ENCODE measurements at regions not wholly inside any gene's neighbourhood (a gene's known extent, or its start where the extent isn't known, plus 50 kb on each side); places are given as distances from the start of the nearest gene placed in this dataset.

DNA sequence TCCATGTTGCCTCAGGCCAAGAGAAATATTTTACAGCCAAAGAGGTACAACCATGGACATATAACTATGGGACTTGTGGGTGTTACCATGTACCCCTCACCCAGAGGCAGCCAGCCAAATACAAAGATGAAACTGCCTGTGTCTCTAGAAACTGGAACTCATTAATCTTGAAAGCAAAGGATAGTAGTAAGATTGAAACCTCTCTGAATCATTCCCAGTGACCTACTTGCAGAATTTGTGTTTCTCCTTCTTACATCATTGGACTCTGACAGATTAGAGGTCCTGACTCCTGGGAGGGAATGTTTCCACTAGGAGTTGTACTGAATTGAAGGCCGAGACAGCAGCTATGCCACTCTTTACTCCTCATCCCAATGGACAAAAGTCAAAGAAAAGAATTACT is 257.4 kb upstream of the UBASH3B start:
- DNase-seq, result no peak

DNA sequence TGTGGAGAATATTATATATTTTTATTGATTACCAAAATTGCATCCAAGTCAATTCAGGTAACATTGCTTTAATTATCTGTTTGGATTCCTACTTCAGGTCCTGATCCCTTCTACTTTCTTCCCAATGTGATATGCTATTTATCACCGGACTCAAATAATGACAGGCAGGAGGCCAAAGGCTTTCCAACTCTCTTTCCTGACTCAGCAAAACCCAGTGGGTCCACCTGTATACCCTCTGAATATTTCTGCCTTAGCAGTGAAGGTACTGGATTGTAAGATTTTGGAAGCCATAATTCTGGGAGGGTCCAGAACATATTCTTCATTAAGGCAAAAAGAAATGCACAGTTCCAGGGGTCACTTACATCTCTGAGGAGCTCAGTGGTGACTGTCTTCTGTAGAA is 260.2 kb upstream of the UBASH3B start:
- no peak for DNase-seq

GRCh38 chr11:122394313-122394712 is 261.2 kb upstream of the UBASH3B start:
- peak; percentile 50 for DNase-seq

DNA sequence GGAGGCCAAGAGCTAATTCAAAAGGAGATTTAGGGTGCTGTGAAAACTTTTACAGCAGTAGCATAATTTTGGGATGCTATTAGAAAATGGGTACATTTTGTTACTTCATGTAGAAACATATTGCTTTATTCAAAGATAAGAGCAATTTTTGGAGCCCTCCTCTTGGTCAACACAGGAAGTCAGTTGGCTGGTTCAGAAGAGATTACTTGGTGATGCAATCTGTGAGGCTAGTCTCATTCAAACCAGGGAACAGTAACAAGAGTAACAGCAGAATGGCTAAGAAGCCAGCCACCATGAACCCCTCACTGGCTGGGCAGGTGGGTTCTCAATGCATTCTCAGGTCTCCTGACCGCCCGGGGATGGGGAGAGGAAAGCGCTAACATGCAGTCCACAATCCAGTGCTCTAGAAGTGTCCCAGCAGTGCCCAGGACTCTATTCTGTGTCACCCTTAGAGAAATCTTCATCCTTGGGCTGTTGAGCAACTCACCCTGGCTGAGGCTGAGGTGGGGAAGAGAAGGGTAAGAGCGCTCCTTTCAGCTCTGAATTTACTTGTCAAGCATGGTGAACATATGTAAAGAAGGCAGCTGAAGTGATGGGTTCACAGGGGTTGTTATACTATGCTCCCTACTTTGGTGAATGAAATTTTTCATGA is 262.2 kb upstream of the UBASH3B start:
- no peak for DNase-seq

GRCh38 chr11:122392508-122392907 is 263.0 kb upstream of the UBASH3B start:
- no peak for DNase-seq

DNA sequence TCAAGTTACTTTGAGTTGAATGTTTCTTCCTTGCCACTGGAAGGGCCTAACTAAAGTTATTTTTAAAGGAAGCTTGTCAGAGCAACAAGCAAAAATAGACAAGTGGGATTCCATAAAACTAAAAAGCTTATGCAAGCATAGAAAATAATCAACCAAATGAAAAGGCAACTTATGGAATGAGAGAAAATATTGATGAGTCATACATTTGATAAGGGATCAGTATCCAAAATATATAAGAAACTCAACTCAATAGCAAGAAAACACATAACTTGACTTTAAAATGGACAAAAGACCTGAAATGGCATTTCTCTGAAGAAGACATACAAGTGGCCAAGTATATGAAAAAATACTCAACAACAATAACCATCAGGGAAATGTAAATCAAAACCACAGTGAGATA is 264.5 kb upstream of the UBASH3B start:
- no peak for DNase-seq

DNA sequence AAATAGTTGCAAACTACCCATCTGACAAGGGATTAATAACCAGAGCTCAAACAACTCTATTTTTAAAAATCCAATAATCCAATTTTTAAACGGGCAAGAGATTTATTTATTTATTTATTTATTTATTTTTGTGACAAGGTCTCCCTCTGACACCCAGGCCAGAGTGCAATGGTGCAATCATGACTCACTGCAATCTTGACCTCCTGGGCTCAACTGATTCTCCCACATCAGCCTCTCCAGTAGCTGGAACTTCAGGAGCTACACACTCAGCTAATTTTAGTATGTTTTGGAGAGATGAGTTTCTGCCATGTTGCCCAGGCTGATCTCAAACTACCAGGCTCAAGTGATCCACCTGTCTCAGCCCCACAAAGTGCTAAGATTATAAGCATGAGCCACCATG is 267.2 kb upstream of the BLID start:
- no peak for DNase-seq

- no peak for DNase-seq
Measured at GRCh38 chr11:122375687-122376399, 259.8 kb upstream of the BLID start.

DNA sequence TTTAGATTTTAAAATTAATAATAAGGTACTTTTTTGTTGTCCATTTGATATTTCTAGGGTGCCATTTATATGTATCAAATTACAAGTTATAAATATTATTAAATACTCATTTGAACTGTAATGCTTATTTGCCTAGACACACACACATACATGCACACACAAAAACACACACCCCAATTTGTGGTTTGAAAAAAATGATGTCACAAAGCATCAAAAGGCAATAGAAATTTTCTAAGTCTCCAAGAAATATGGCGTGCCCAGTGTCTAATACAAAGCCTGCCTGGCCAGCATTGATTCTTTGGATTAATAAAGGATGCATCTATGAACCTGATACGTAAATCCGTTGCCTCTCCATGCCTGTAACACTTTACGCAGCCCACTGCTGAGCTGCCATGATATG is 252.8 kb upstream of the BLID start:
- no peak for DNase-seq

- DNase-seq, result peak; percentile 73
Measured at GRCh38 chr11:122367809-122368231, 251.8 kb upstream of the BLID start.

- DNase-seq, result peak; percentile 58
Measured at GRCh38 chr11:122365610-122366360, 249.8 kb upstream of the BLID start.

- no peak for DNase-seq
Measured at GRCh38 chr11:122363296-122363695, 247.3 kb upstream of the BLID start.

DNA sequence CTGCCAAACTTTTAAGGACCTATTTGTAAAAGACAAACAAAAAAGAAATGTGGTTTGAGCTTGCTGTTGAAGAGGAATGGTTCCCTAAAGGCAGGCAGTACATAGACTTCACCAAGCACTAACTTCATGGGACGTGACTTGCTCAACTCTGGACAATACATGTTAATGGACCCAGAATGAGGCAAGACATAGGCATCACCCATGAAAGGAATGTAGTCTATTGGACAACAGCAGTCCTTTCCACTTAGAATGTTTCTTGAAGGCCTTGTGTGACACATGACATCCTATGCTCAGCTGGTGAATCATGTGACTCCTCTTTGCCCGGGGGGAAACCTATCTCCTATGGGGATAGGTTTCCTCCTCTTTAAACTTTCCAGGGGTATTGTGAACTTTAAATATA is 246.4 kb upstream of the BLID start:
- DNase-seq, result no peak

GRCh38 chr11:122360875-122361274 is 244.9 kb upstream of the BLID start:
- no peak for DNase-seq

DNA sequence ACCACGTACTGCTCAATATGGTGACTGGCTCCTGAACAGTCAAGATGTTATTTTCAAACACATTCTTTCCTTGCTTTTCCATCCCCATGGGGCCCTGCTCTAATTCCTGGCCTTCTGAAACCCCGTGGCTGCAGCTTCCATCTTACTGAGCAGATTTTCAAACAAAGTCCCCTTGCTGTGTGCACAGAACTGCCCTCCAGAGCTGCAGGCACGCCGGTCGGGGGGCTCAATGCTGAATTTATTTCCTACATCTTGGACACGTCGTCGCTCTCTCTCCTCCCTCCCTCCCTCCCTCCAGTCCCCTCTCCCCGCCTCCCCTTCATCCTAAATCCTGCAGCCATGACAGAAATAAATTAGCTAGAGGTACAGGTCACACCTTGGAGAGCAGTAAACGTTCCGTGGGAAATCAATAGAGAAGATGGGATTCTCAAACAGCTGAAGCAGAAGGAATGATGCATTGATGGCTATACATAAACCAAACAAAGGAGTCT is 243.1 kb upstream of the BLID start:
- DNase-seq, result peak; percentile 29

GRCh38 chr11:122358292-122358691 is 242.3 kb upstream of the BLID start:
- DNase-seq, result no peak

DNA sequence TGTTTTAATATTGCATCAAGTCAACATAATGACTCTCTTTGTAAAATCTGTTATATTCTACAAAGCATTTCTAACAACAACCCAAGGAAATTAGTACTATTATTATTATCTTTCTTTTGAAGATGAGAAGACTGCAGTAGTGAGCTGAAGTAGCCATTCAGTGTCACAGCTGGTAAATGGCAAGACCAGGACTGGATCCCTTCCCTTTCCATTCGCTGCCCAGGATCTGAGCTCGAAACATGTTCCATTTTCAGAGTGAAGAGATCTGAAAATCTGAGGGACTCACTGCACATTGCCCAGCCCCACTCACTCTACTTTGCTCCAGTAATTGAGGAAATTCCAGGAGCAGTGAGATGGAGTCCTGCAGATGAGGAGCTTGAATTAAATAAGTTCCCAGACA is 240.0 kb upstream of the BLID start:
- DNase-seq, result no peak

- no peak for DNase-seq
Measured at GRCh38 chr11:122354025-122354697, 238.1 kb upstream of the BLID start.

- no peak for DNase-seq
Measured at GRCh38 chr11:122353561-122353960, 237.5 kb upstream of the BLID start.

GRCh38 chr11:122348659-122349409 is 232.8 kb upstream of the BLID start:
- no peak for DNase-seq

- no peak for DNase-seq
Measured at GRCh38 chr11:122346006-122346405, 230.0 kb upstream of the BLID start.

- DNase-seq, result peak; percentile 84
Measured at GRCh38 chr11:122345586-122345985, 229.6 kb upstream of the BLID start.

Measured in right hindlimb (tissue), 1 donor.